Psoas muscle (tissue), 7 donors: ENCODE measurements at regions not wholly inside any gene's neighbourhood (a gene's known extent, or its start where the extent isn't known, plus 50 kb on each side); places are given as distances from the start of the nearest gene placed in this dataset.
A peak's percentile ranks its signal among the peaks of the same experiment; 100 is the strongest.

Source experiments
- ATAC-seq, 4 donors: fragments of 200-7000 bp; cut with Tn5 transposase; one replicate each; pipeline ENCODE4 v1.9.1; 2020; ENCODE audit warnings: moderate library complexity in 3 of 4, mild to moderate bottlenecking in 2 of 4
- DNase-seq, 2 donors: peaks; one replicate each; pipeline ENCODE4 v3.0.0-alpha.2; 2020
- H3K27ac ChIP-seq: fragments of 200-600 bp; one replicate; pipeline ENCODE4 v1.8.0; 2022
- H3K27me3 ChIP-seq, 3 donors: fragments of 200-600 bp in 1 of 3; one replicate each; pipeline versions ENCODE4 v1.6.1 to v1.8.0; 2013 to 2022; ENCODE audit warnings: low read length in 2 of 3, mild to moderate bottlenecking in 2 of 3, moderate library complexity in 1 of 3; ENCODE audit not compliant: insufficient read depth in 3 of 3
- H3K36me3 ChIP-seq, 2 donors: fragments of 200-600 bp in 1 of 2; one replicate each; pipeline versions ENCODE4 v1.6.1 to v1.8.0; 2013 to 2022; ENCODE audit warnings: low read depth in 1 of 2, mild to moderate bottlenecking in 1 of 2, moderate library complexity in 1 of 2; ENCODE audit not compliant: insufficient read depth in 1 of 2
- H3K4me1 ChIP-seq: fragments of 200-600 bp; one replicate; pipeline ENCODE4 v1.8.0; 2022
- H3K4me3 ChIP-seq: fragments of 200-600 bp; one replicate; pipeline ENCODE4 v1.8.0; 2022; ENCODE audit warnings: mild to moderate bottlenecking
- H3K9me3 ChIP-seq: fragments of 200-600 bp; one replicate; pipeline ENCODE4 v1.8.0; 2022
- WGBS, 3 donors: extraction: QIAGEN DNeasy Blood & Tissue Kit; methylation state at CpG; one replicate each; pipeline versions ENCODE4 v1.1.6 to v1.1.7; 2013; 5-methylcytosine and 5-hydroxymethylcytosine counted together
- intact Hi-C, 2 donors: fragments of 100-400 bp; cut with DNase I; formaldehyde crosslinking; loops; one replicate each; pipeline versions ENCODE4 v1.11.0 to v1.14.2; 2022
- TF ChIP-seq, protein P1 (sequence below): fragments of 200-600 bp; IDR thresholded peaks from one replicate; pipeline ENCODE4 v1.8.0; 2022; ENCODE audit warnings: antibody characterized with exemption
- donor health status: healthy with polysubstance abuse.
- donor health status: DM: no; HTN: no; CAD: no; lungs with moderate emphysema.
- donor health status: Bipolar disorder and iron deficiency.
- donor health status: healthy.
- donor health status: DM: yes; HTN: yes; CAD: no.
- donor health status: DM: no; HTN: no; CAD: no.
- donor health status: DM: yes; HTN: yes; CAD: no.

DNA sequence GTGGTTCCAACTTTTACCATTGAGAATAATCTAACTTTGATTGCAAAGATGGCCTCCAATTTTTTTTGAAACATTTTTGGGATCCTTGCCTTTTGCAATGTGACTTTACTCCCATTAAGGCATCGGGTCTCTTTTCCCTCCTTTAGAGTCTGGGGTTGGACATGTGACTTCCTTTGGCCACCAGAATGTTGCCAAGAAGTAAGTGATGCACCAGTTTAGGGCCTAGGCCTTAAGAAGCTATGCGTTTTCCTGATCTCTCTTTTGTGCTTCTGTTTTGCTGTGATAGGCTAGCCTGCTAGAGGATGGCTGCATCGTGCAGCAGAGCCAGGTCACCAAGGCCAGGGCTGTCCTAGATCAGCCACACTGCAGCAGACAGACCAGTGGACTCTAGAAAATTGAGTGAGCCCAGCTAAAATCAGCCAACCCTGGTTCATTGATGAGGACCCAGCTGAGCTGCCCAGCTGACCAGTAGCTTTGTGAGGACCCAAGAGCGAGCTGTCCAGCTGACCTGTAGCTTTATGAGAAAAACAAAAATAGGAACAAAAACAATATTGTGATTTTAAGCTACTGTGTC, 594.0 kb upstream of the JAG1 start:
- Histone ChIP-seq H3K4me3 (no peak overlapping the region), H3K27me3 (no peaks in the 10 kb centered on the region), H3K27ac (peak overlapping the region; percentile 20), H3K9me3 (no peaks in the 10 kb centered on the region), H3K36me3 (no peaks in the 10 kb centered on the region), H3K4me1 (peaks cover 11% of the 10 kb centered on the region)
- TF ChIP-seq, protein P1, sequence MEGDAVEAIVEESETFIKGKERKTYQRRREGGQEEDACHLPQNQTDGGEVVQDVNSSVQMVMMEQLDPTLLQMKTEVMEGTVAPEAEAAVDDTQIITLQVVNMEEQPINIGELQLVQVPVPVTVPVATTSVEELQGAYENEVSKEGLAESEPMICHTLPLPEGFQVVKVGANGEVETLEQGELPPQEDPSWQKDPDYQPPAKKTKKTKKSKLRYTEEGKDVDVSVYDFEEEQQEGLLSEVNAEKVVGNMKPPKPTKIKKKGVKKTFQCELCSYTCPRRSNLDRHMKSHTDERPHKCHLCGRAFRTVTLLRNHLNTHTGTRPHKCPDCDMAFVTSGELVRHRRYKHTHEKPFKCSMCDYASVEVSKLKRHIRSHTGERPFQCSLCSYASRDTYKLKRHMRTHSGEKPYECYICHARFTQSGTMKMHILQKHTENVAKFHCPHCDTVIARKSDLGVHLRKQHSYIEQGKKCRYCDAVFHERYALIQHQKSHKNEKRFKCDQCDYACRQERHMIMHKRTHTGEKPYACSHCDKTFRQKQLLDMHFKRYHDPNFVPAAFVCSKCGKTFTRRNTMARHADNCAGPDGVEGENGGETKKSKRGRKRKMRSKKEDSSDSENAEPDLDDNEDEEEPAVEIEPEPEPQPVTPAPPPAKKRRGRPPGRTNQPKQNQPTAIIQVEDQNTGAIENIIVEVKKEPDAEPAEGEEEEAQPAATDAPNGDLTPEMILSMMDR, result no peak
- intact Hi-C loops, result no loop called here
- no peak for DNase-seq
- ATAC-seq, result no peak
- WGBS, 3 donors, result 69 to 86% (median 70%) methylated on average over 4 of the region's 4 CpGs

GRCh38 chr20:11270566-11270965, 596.8 kb upstream of the JAG1 start:
- TF ChIP-seq, protein P1, result no peak
- Histone ChIP-seq H3K36me3 (no peaks in the 10 kb centered on the region), H3K27ac (no peak overlapping the region), H3K27me3 (no peaks in the 10 kb centered on the region), H3K9me3 (no peaks in the 10 kb centered on the region), H3K4me3 (no peak overlapping the region), H3K4me1 (peaks cover 15% of the 10 kb centered on the region)
- 89 to 92% (median 91%) methylated on average over 5 of the region's 5 CpGs for WGBS, 3 donors
- intact Hi-C loops, result loop anchor here (5.0 to 10.0 kb wide), 8 partner anchors 176 to 953 kb away; partner anchors contain the start of gene JAG1 (in 1 of the 2)
- no peak for ATAC-seq
- DNase-seq, result no peak

DNA sequence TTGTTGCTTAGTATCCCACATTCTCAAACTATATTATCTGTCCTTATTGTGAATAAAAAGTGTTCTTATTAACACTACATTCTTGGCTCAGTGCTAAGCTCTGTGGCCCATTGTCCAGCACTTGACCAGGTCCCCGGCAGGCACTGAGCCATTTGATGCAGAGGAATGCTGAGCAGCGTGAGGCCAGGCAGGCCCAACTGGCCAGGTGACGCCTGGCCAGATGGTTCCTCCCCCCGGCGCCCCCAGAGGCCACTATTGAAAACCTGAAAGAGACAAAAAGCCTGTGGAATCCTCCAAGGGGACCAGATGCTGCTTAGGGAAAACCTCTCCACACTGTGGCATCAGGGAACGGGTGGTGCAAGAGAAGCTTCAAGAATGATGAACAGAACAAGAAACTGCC, 597.5 kb upstream of the JAG1 start:
- peaks cover 15% of the 10 kb centered on the region for H3K4me1 ChIP-seq
- ATAC-seq (no peak), DNase-seq (no peak)
- no peak overlapping the region for H3K27ac ChIP-seq
- TF ChIP-seq, protein P1, result no peak
- H3K9me3 ChIP-seq, result no peaks in the 10 kb centered on the region
- no peaks in the 10 kb centered on the region for H3K36me3 ChIP-seq
- H3K4me3 ChIP-seq, result no peak overlapping the region
- intact Hi-C loops, result loop anchor here (5.0 to 10.0 kb wide), 8 partner anchors 177 to 954 kb away; partner anchors contain the start of gene JAG1 (in 1 of the 2)
- H3K27me3 ChIP-seq, result no peaks in the 10 kb centered on the region
- 55 to 69% (median 61%) methylated on average over 6 of the region's 6 CpGs for WGBS, 3 donors

DNA sequence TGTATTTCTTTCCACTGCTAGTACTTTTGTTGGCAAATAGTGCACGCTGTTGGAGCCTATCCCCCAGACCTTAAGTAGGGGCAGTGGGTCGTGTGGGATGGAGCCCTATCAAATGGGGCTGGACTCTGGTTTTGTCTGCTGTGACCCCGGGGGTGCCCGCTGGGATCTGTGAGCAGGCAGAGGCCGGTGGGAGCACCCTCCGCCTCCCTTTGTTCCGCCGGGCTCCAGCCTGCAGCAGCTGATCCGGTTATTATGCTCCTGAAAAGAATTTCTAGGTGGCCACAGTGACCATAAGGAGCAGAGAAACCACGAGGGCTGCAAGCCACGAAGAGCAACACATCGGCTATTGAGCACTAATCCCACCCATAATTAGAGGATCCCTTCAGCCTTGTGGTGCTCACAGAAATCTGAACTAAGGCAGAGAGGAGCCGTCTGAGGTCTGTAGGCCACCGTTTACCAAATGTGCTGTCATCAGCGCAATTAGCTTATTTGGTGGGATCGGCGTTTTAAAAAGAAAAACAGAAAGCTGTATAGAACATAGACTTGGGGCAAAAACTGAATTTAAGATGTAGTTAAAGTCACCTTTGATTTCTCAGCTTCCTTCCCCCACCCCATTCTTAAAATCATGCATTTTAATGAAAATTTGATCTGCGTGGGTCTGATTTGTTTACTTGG, 598.3 kb upstream of the JAG1 start:
- no peak for ATAC-seq
- no peak overlapping the region for H3K27ac ChIP-seq
- WGBS, 3 donors, result 84 to 87% (median 86%) methylated on average over 18 of the region's 18 CpGs
- H3K36me3 ChIP-seq, result no peaks in the 10 kb centered on the region
- TF ChIP-seq, protein P1, result no peak
- no peak for DNase-seq
- H3K4me1 ChIP-seq, result peaks cover 14% of the 10 kb centered on the region
- no peaks in the 10 kb centered on the region for H3K9me3 ChIP-seq
- no peak overlapping the region for H3K4me3 ChIP-seq
- intact Hi-C loops, result loop anchor here (5.0 to 10.0 kb wide), 8 partner anchors 177 to 955 kb away; partner anchors contain the start of gene JAG1 (in 1 of the 2)
- no peaks in the 10 kb centered on the region for H3K27me3 ChIP-seq
